Peyer's patch (tissue), 4 donors: ENCODE measurements at regions not wholly inside any gene's neighbourhood (a gene's known extent, or its start where the extent isn't known, plus 50 kb on each side); places are given as distances from the start of the nearest gene placed in this dataset.
"Not testable (repeated sequence)": the region's sequence is repeated elsewhere in the genome, so short reads cannot be mapped to it uniquely, and the experiment has no call there.

ENCODE experiments used
- POLR2A ChIP-seq, 2 donors: fragments of 450-650 bp; IDR thresholded peaks; one replicate each; pipeline ENCODE4 v1.5.1; 2017; ENCODE audit warnings: antibody characterized with exemption in 2 of 2, mild to moderate bottlenecking in 2 of 2, moderate library complexity in 2 of 2
- TF ChIP-seq, protein P1 (sequence below), 6 experiments: fragments of 450-650 bp in 4 of 6; fragments of 200-600 bp in 2 of 6; sonication (generic) in 1 of 6; IDR thresholded peaks; one replicate each; pipeline ENCODE4 v1.5.1; 2017 to 2019; ENCODE audit warnings: antibody characterized with exemption in 6 of 6, mild to moderate bottlenecking in 3 of 6, moderate library complexity in 1 of 6

DNA sequence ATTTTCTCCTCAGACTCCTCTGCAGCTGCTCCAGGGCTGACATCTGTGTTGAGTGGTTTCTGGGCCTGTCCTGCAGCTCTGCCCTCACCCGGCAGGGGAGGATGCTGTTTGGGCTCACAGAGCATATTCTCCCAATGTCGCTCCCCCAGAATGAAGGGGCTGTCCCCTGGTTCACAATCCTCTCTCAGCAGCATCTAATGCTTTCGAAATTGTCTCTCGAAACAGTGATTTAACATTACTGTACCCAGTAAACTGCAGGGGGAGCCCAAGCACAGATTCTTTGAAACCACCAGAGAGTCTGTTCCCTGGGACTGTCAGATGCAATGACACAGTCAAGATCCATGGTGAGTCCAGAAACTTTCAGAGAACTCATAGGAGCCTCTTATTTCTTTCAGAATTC lies 1135.2 kb downstream of the TMEM121 start:
- TF ChIP-seq, protein P1, sequence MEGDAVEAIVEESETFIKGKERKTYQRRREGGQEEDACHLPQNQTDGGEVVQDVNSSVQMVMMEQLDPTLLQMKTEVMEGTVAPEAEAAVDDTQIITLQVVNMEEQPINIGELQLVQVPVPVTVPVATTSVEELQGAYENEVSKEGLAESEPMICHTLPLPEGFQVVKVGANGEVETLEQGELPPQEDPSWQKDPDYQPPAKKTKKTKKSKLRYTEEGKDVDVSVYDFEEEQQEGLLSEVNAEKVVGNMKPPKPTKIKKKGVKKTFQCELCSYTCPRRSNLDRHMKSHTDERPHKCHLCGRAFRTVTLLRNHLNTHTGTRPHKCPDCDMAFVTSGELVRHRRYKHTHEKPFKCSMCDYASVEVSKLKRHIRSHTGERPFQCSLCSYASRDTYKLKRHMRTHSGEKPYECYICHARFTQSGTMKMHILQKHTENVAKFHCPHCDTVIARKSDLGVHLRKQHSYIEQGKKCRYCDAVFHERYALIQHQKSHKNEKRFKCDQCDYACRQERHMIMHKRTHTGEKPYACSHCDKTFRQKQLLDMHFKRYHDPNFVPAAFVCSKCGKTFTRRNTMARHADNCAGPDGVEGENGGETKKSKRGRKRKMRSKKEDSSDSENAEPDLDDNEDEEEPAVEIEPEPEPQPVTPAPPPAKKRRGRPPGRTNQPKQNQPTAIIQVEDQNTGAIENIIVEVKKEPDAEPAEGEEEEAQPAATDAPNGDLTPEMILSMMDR (IDR thresholded peaks at IDR 0.05): peak in 4 of 6 experiments; percentile 29 to 60 (median 57)
- not testable (repeated sequence) for TF ChIP-seq POLR2A (IDR thresholded peaks at IDR 0.05)
